OCI-LY7 (cell line): ENCODE measurements at regions not wholly inside any gene's neighbourhood (a gene's known extent, or its start where the extent isn't known, plus 50 kb on each side); places are given as distances from the start of the nearest gene placed in this dataset.

Source experiments
- EZH2phosphoT487 ChIP-seq: fragments of 200-600 bp; sonication (generic); IDR thresholded peaks from 2 replicates; pipeline ENCODE4 v1.6.1; 2018; ENCODE audit warnings: low read depth, borderline replicate concordance, mild to moderate bottlenecking, mixed run types, antibody characterized with exemption, low read length, moderate library complexity, mixed read lengths
- TF ChIP-seq, protein P1 (sequence below): fragments of 200-600 bp; sonication (generic); conservative IDR thresholded peaks from 2 replicates; pipeline ENCODE4 v1.5.1; 2014; ENCODE audit warnings: mild to moderate bottlenecking, antibody characterized with exemption, low read length, moderate library complexity, mixed read lengths

- TF ChIP-seq, protein P1, sequence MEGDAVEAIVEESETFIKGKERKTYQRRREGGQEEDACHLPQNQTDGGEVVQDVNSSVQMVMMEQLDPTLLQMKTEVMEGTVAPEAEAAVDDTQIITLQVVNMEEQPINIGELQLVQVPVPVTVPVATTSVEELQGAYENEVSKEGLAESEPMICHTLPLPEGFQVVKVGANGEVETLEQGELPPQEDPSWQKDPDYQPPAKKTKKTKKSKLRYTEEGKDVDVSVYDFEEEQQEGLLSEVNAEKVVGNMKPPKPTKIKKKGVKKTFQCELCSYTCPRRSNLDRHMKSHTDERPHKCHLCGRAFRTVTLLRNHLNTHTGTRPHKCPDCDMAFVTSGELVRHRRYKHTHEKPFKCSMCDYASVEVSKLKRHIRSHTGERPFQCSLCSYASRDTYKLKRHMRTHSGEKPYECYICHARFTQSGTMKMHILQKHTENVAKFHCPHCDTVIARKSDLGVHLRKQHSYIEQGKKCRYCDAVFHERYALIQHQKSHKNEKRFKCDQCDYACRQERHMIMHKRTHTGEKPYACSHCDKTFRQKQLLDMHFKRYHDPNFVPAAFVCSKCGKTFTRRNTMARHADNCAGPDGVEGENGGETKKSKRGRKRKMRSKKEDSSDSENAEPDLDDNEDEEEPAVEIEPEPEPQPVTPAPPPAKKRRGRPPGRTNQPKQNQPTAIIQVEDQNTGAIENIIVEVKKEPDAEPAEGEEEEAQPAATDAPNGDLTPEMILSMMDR, result no peak
- no peak for TF ChIP-seq EZH2phosphoT487
These were observed 185.2 kb downstream of the SOX9 start for GRCh38 chr17:72306037-72306436.
